ENCODE measurements at regions not wholly inside any gene's neighbourhood (a gene's known extent, or its start where the extent isn't known, plus 50 kb on each side); places are given as distances from the start of the nearest gene placed in this dataset.
"Not testable (repeated sequence)": the region's sequence is repeated elsewhere in the genome, so short reads cannot be mapped to it uniquely, and the experiment has no call there.

DNA sequence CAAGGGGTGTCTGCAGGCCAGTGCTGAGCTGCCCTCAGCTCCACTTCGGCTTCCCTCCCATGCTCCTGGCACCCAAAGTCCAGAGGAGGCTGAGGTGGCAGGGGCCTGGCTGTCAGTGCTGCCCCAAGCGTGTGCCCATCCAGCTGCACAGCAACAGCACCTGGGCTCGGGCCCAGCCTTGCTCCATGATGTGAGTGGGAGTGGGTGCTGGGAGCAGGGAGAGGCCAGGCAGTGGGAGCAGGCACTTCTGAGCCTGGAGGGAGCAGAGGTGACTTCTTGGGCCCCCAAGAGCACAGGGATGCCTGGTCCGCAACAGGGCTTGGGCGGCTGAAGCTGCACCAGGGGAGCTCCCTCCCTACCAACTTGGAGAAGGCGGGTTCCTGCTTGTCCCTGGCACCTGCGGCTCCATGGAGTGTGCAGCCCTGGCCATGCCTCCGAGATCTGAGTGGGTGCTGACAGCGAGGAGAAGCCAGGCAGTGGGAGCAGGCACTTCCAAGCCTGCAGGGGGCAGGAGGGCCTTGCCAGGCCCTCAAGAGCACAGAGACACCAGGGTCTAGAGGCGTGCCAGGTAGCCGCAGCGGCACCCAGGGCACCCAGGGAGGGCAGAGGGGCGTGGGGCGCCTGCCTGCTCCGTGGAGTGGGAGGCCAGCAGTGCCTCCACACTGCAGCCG, 366.7 kb upstream of the SGO1 start:
- no peak for DNase-seq (ENCODE audit: extremely low read depth, insufficient read length)
- Histone ChIP-seq H3K27me3 (replicated peaks; ENCODE audit: control insufficient read depth, insufficient read depth, low read length) (no peaks in the 10 kb centered on the region), H3K36me3 (ENCODE audit: control insufficient read depth, insufficient read depth, low read length) (no peaks in the 10 kb centered on the region), H3K4me3 (replicated peaks; ENCODE audit: low read depth, low read length) (no peak overlapping the region)
- TF ChIP-seq, protein P1, sequence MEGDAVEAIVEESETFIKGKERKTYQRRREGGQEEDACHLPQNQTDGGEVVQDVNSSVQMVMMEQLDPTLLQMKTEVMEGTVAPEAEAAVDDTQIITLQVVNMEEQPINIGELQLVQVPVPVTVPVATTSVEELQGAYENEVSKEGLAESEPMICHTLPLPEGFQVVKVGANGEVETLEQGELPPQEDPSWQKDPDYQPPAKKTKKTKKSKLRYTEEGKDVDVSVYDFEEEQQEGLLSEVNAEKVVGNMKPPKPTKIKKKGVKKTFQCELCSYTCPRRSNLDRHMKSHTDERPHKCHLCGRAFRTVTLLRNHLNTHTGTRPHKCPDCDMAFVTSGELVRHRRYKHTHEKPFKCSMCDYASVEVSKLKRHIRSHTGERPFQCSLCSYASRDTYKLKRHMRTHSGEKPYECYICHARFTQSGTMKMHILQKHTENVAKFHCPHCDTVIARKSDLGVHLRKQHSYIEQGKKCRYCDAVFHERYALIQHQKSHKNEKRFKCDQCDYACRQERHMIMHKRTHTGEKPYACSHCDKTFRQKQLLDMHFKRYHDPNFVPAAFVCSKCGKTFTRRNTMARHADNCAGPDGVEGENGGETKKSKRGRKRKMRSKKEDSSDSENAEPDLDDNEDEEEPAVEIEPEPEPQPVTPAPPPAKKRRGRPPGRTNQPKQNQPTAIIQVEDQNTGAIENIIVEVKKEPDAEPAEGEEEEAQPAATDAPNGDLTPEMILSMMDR (IDR thresholded peaks at IDR 0.05; ENCODE audit: insufficient read depth, low read length, poor library complexity, severe bottlenecking), result no peak

DNA sequence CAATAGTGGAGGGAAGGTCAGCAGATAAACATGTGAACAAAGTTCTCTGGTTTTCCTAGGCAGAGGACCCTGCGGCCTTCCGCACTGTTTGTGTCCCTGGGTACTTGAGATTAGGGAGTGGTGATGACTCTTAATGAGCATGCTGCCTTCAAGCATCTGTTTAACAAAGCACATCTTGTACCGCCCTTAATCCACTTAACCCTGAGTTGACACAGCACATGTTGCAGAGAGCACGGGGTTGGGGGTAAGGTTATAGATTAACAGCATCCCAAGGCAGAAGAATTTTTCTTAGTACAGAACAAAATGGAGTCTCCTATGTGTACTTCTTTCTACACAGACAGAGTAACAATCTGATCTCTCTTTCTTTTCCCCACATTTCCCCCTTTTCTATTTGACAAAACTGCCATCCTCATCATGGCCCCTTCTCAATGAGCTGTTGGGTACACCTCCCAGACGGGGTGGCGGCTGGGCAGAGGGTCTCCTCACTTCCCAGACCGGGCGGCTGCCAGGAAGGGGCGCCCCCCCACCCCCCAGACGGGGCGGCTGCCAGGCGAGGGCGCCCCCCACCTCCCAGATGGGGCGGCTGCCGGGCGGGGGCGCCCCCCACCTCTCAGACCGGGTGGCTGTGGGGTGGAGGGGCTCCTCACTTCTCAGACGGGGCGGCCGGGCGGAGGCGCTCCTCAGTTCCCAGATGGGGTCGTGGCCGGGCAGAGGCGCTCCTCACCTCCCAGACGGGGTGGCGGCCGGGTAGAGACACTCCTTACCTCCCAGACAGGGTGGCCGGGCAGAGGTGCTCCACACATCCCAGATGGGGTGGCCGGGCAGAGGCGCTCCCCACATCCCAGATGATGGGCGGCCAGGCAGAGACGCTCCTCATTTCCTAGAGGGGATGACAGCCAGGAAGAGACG, 361.6 kb upstream of the SGO1 start:
- H3K27me3 ChIP-seq (replicated peaks; ENCODE audit: control insufficient read depth, insufficient read depth, low read length); H3K4me3 ChIP-seq (replicated peaks; ENCODE audit: low read depth, low read length); H3K36me3 ChIP-seq (ENCODE audit: control insufficient read depth, insufficient read depth, low read length); DNase-seq (ENCODE audit: extremely low read depth, insufficient read length): not testable (repeated sequence)

DNA sequence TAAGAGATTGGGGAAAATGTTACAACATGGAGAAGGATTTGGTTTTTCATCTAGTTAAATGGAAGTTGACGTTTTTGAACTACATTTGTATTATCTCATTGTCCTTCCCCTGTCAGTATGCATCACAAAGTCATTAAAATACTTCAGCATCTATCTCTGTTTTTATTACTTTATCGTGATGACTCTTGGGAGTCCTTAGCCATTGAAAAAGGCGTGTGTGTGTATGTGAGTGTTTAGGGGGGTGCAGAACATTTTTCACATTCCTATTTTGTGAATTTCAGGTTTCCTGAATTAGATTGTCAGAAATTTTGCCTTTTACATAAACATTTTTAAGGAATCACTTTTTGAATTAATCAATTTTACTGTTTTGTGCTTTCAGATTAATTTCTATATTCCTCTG, 360.6 kb upstream of the SGO1 start:
- Histone ChIP-seq H3K27me3 (replicated peaks; ENCODE audit: control insufficient read depth, insufficient read depth, low read length) (no peaks in the 10 kb centered on the region), H3K36me3 (ENCODE audit: control insufficient read depth, insufficient read depth, low read length) (no peaks in the 10 kb centered on the region), H3K4me3 (replicated peaks; ENCODE audit: low read depth, low read length) (no peak overlapping the region)
- no peak for DNase-seq (ENCODE audit: extremely low read depth, insufficient read length)
- TF ChIP-seq, protein P1 (IDR thresholded peaks at IDR 0.05; ENCODE audit: insufficient read depth, low read length, poor library complexity, severe bottlenecking), result no peak

DNA sequence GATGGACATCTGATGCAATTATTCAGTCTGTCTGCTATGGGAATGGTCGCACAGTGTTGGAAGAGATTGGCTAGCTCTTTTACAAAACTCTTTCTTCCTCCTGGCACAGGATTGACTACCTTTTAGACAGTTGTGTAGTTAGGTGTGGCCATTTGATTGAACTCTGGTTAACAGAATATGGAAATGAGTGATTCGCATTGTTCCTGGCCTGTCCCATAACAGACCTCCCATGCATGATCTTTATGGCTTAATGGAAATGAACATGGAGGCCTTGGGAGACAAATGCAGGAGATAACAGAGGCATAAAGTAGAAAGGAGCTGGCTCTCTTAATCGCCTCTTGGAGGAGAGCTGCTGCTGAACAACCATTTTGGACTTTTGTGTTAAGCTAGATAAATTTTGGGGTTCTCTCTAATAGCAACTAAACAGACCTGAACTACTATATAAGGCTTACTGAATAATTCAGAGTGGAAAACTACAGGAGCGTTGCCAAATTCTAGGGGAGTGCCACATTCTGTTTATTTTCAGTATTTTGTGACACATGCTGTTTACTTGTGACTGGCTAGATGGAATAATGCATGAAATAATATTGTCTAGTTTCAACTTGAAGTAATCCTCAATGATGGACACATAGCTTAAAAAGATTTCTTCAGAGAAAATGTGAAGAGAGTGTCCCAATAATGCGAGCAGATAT, 357.7 kb upstream of the SGO1 start:
- no peaks in the 10 kb centered on the region for H3K27me3 ChIP-seq (replicated peaks; ENCODE audit: control insufficient read depth, insufficient read depth, low read length)
- H3K4me3 ChIP-seq (replicated peaks; ENCODE audit: low read depth, low read length), result no peak overlapping the region
- no peaks in the 10 kb centered on the region for H3K36me3 ChIP-seq (ENCODE audit: control insufficient read depth, insufficient read depth, low read length)
- TF ChIP-seq, protein P1 (IDR thresholded peaks at IDR 0.05; ENCODE audit: insufficient read depth, low read length, poor library complexity, severe bottlenecking), result no peak
- DNase-seq (ENCODE audit: extremely low read depth, insufficient read length), result no peak

DNA sequence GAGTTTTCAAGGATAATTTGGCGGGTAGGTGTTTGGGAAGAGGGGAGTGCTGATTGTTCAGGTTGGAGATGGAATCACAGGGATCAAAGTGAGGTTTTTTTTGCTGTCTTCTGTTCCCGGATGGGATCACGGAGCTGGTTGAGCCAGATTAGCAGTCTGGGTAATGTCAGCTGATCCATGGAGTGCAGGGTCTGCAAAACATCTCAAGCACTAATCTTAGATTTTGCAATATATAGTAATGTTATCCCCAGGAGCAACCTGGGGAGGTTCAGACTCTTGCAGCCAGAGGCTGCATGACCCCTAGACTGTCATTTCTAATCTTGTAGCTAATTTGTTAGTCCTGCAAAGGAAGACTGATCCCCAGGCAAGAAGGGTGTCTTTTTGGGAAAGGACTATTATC, 354.1 kb upstream of the SGO1 start:
- no peak for DNase-seq (ENCODE audit: extremely low read depth, insufficient read length)
- Histone ChIP-seq H3K36me3 (ENCODE audit: control insufficient read depth, insufficient read depth, low read length) (no peaks in the 10 kb centered on the region), H3K4me3 (replicated peaks; ENCODE audit: low read depth, low read length) (no peak overlapping the region), H3K27me3 (replicated peaks; ENCODE audit: control insufficient read depth, insufficient read depth, low read length) (no peaks in the 10 kb centered on the region)
- TF ChIP-seq, protein P1 (IDR thresholded peaks at IDR 0.05; ENCODE audit: insufficient read depth, low read length, poor library complexity, severe bottlenecking), result no peak

DNA sequence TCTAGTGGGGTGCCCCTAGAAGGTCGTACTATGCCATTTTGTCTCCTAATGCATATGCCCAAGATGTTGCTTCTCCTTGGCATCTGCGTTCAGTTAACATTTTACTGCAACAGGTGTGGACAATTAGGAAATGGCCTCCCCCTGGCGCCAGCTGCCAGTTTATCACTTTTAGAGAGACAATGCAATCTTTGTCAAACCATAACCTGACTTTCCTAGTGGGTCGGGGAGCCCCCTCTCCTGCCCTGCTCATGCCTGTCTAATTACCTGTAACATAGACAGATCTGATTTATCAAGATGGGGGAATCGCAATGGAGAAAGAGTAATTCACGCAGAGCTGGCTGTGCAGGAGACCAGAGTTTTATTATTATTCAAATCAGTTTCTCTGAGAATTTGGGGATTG, 353.7 kb upstream of the SGO1 start:
- DNase-seq (ENCODE audit: extremely low read depth, insufficient read length), result no peak
- Histone ChIP-seq H3K27me3 (replicated peaks; ENCODE audit: control insufficient read depth, insufficient read depth, low read length) (no peaks in the 10 kb centered on the region), H3K4me3 (replicated peaks; ENCODE audit: low read depth, low read length) (no peak overlapping the region), H3K36me3 (ENCODE audit: control insufficient read depth, insufficient read depth, low read length) (no peaks in the 10 kb centered on the region)
- TF ChIP-seq, protein P1 (IDR thresholded peaks at IDR 0.05; ENCODE audit: insufficient read depth, low read length, poor library complexity, severe bottlenecking), result no peak

Data from GM06990 (cell line).